ENCODE measurements at regions not wholly inside any gene's neighbourhood (a gene's known extent, or its start where the extent isn't known, plus 50 kb on each side); places are given as distances from the start of the nearest gene placed in this dataset.

DNA sequence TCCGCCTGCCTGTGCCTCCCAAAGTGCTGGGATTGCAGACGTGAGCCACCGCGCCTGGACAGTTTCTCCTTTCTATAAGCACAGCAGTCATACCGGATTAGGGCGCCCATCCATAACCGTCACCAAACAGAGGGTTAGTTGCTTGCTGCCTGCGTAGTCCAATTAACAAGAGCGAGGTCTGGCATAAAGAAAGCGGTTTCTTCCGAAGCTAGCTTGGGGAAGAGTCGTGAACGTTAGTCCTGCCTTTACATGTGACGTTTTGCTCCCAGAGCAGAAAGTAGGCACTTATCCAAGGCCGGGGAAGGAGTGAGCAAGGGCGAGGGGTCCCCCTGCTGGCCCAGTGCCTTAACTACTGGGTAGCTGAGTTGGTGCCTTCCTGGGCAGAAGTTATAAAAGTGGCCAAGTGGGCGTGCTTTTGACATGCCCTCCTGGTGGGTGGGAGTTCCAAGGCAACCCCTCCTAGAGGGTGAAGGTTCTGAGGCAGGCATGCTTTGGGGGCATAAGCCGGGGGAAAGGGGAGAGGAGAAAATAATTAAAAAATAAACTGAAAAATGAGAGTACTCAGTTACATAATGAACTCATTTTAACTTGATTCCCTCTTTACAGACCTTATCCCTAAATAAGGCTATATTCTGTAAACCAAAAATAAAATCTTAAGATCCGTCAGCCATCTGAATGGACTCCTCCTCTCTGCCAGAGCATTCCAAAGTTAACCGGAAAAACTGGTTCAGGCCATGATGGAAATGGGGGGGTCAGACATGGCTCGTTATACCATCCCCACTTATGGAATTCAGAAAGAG, 88.0 kb downstream of the FAM217A start:
- Histone ChIP-seq H3K27ac (peak overlapping the region; percentile 75 to 84 (median 78)), H3K36me3 (no peaks in the 10 kb centered on the region), H3K4me1 (peaks cover 0 to 22% (median 14%) of the 10 kb centered on the region in 4 donors), H3K9me3 (no peaks in the 10 kb centered on the region), H3K4me3 (peak overlapping the region; percentile 33 to 52 (median 49)), H3K27me3 (no peaks in the 10 kb centered on the region)
- WGBS, 2 donors, result 10 to 33% methylated on average over 21 of the region's 21 CpGs
- intact Hi-C loops (cut with DNase I), result loop anchor here (1.0 to 5.0 kb wide), 3 partner anchors 59 to 249 kb away; partner anchors contain the start of gene FAM50B
- TF ChIP-seq POLR2AphosphoS5 (IDR thresholded peaks at IDR 0.05) (peak; percentile 33 to 62 (median 54)), EP300 (IDR thresholded peaks at IDR 0.05) (no peak), POLR2A (IDR thresholded peaks at IDR 0.05) (no peak)
- TF ChIP-seq, protein P1, sequence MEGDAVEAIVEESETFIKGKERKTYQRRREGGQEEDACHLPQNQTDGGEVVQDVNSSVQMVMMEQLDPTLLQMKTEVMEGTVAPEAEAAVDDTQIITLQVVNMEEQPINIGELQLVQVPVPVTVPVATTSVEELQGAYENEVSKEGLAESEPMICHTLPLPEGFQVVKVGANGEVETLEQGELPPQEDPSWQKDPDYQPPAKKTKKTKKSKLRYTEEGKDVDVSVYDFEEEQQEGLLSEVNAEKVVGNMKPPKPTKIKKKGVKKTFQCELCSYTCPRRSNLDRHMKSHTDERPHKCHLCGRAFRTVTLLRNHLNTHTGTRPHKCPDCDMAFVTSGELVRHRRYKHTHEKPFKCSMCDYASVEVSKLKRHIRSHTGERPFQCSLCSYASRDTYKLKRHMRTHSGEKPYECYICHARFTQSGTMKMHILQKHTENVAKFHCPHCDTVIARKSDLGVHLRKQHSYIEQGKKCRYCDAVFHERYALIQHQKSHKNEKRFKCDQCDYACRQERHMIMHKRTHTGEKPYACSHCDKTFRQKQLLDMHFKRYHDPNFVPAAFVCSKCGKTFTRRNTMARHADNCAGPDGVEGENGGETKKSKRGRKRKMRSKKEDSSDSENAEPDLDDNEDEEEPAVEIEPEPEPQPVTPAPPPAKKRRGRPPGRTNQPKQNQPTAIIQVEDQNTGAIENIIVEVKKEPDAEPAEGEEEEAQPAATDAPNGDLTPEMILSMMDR (IDR thresholded peaks at IDR 0.05), result peak; percentile 69 to 82 (median 76)
- peak; percentile 96 for DNase-seq

- intact Hi-C loops (cut with DNase I), result loop anchor here (5.0 kb wide), 1 partner anchor 60 kb away; no protein-coding TSS in a partner anchor
- Histone ChIP-seq H3K9me3 (no peaks in the 10 kb centered on the region), H3K36me3 (no peaks in the 10 kb centered on the region), H3K27me3 (no peaks in the 10 kb centered on the region), H3K27ac (no peak overlapping the region), H3K4me1 (peaks cover 0 to 22% (median 13%) of the 10 kb centered on the region in 4 donors), H3K4me3 (no peak overlapping the region)
- 85 to 92% methylated on average over 4 of the region's 4 CpGs for WGBS, 2 donors
- DNase-seq, result no peak
- TF ChIP-seq POLR2AphosphoS5 (IDR thresholded peaks at IDR 0.05) (no peak), EP300 (IDR thresholded peaks at IDR 0.05) (no peak), POLR2A (IDR thresholded peaks at IDR 0.05) (no peak)
- TF ChIP-seq, protein P1 (IDR thresholded peaks at IDR 0.05), result no peak
Observed at GRCh38 chr6:3991941-3992340, 87.0 kb downstream of the FAM217A start.

GRCh38 chr6:3996349-3996748, 82.6 kb downstream of the FAM217A start:
- WGBS, 2 donors, result 94 to 97% methylated on average over 4 of the region's 4 CpGs
- TF ChIP-seq, protein P1 (IDR thresholded peaks at IDR 0.05), result no peak
- TF ChIP-seq POLR2AphosphoS5 (IDR thresholded peaks at IDR 0.05), result no peak
- TF ChIP-seq POLR2A (IDR thresholded peaks at IDR 0.05), result no peak
- no peak for TF ChIP-seq EP300 (IDR thresholded peaks at IDR 0.05)
- Histone ChIP-seq H3K4me3 (no peak overlapping the region), H3K4me1 (peaks cover 0 to 12% (median 4%) of the 10 kb centered on the region in 4 donors), H3K36me3 (no peaks in the 10 kb centered on the region), H3K27me3 (no peaks in the 10 kb centered on the region), H3K9me3 (no peaks in the 10 kb centered on the region), H3K27ac (peak overlapping the region in 1 of 4 donors; percentile 15)
- intact Hi-C loops (cut with DNase I), result no loop called here
- no peak for DNase-seq

GRCh38 chr6:3997177-3997770, 81.7 kb downstream of the FAM217A start:
- 69 to 71% methylated on average over 3 of the region's 3 CpGs for WGBS, 2 donors
- Histone ChIP-seq H3K27me3 (no peaks in the 10 kb centered on the region), H3K36me3 (no peaks in the 10 kb centered on the region), H3K4me1 (peaks cover 0 to 12% (median 3%) of the 10 kb centered on the region in 4 donors), H3K27ac (peak overlapping the region in 3 of 4 donors; percentile 15 to 28 (median 15)), H3K4me3 (no peak overlapping the region), H3K9me3 (no peaks in the 10 kb centered on the region)
- TF ChIP-seq POLR2A (IDR thresholded peaks at IDR 0.05) (no peak), EP300 (IDR thresholded peaks at IDR 0.05) (no peak), POLR2AphosphoS5 (IDR thresholded peaks at IDR 0.05) (no peak)
- intact Hi-C loops (cut with DNase I), result no loop called here
- DNase-seq, result no peak
